Stimulated activated CD4-positive, alpha-beta T cell treated with anti-CD3 and anti-CD28 coated beads, Interleukin-1b, Interleukin-23, amount 100 ng/mL, for 48 hours (primary cell): ENCODE measurements at regions not wholly inside any gene's neighbourhood (a gene's known extent, or its start where the extent isn't known, plus 50 kb on each side); places are given as distances from the start of the nearest gene placed in this dataset.

Source experiments
- DNase-seq: peaks from one replicate; pipeline ENCODE4 v3.0.0-alpha.2; 2020

DNA sequence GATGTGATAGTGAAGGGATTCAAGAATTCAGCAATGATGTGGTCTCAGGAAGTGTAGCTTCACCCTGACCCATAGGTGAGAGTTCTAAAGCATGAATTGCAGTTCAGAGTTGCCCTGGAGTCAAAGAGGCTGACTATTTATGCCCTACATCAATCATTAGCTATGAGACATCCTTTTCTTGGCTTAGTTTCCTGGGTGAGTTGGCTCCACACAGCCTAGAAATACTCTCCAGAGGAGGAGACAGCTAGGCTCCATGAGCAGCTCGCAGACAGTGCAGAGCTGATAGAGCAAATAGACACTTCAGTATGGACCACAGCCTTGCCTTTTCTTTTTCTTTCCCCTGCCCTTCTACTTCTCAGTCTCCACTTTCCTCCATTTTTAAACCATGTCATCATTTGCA lies 1651.8 kb downstream of the MAT2B start:
- DNase-seq = no peak

GRCh38 chr5:165161204-165161603 lies 1655.8 kb downstream of the MAT2B start:
- no peak for DNase-seq

DNA sequence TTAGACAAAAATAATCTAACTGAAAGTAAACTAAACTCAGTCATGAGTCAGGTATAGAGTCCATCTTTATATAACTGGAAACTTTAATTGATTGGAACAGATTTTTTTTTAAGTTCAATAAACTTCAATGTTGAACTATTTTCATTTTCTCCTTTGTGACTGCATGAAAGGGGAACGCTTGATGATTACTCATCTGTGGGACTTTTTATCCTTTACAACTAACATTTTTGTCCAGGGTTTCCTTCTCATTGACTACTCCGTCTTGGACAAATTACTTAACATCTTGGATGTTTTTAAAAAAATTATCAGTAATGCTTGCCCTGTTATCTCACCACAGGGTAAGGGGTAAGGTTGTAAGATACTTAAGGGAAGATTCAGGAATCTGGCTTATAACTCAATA lies 1658.4 kb downstream of the MAT2B start:
- no peak for DNase-seq

- DNase-seq = no peak
Observed at GRCh38 chr5:165173651-165174050, 1668.2 kb downstream of the MAT2B start.

DNA sequence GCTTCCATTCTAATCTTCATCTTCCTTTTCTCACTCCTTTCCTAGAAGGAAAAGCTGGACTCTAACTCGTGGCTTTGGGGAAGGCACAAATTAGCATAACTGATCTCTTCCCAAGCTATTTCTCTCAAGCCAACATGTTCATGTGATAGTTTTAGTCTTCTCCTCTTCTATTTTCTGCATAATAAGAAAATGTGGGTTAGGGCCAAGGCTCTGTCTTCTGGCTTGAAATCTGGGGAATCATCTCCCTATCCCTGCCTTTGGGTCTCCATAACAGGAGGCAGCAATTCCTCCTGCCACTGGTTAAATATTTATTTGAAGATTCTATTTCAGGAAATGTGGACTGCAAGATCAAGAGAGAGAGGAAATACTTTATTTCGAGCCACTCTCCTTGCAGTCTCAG lies 1669.6 kb downstream of the MAT2B start:
- DNase-seq = no peak

GRCh38 chr5:165184183-165184582 lies 1678.8 kb downstream of the MAT2B start:
- no peak for DNase-seq

GRCh38 chr5:165185716-165186115 lies 1680.3 kb downstream of the MAT2B start:
- no peak for DNase-seq

DNA sequence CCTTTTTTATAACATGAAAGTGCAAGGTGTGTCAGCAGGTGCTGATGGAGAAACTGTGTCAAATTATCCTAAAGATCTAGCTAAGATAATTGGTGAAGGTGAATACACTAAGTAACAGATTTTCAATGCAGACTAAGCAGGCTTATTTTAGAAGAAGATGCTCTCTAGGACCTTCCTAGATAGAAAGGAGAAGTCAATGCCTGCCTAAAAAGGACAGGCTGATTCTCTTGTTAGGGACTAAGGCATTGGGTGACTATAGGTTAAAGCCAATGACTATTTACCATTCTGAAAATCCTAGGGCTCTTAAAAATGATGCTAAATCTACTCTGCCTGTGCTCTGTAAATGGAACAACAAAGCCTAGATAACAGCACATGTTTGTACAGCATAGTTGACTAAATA lies 1682.4 kb downstream of the MAT2B start:
- no peak for DNase-seq

GRCh38 chr5:165188556-165189175 lies 1683.2 kb downstream of the MAT2B start:
- DNase-seq = no peak

DNA sequence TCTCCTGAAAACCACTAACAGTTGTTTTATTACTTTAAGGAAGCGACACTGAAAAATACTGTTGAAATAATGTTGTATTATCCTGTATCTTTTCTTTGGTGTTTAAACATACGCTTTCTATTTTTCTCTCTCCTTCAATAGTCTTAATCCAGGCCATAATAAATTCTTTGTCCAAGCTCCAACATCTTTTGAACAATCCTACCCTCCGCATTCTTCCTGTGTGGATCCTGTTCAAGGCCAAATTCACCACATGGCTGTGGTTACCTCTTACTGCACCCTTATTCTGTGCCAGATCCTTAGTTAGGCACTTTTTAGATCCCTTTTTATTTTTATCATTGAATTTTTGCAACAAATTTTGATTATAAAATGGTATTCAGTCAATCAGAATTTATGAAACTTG lies 1691.5 kb downstream of the MAT2B start:
- DNase-seq = no peak

DNA sequence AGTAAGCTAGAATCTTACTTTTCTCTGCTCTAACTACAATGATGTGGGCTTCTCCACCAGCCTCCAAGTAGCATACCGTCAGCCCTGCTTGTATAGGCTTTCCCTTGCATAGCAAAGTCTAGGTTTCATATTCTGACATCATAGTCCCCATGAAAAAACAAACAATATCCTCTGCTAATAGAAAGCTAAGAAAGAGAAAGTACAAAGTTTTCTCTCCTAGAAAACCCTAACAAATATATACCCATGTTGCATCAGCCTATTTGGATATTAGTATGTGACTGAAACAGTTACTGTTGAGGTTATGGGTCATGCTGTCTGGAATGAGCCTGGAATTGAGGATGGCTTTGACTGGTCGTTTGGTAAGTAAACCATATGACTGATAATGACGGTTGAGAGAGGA lies 1696.0 kb downstream of the MAT2B start:
- no peak for DNase-seq

GRCh38 chr5:165201771-165202518 lies 1696.5 kb downstream of the MAT2B start:
- DNase-seq = no peak

DNA sequence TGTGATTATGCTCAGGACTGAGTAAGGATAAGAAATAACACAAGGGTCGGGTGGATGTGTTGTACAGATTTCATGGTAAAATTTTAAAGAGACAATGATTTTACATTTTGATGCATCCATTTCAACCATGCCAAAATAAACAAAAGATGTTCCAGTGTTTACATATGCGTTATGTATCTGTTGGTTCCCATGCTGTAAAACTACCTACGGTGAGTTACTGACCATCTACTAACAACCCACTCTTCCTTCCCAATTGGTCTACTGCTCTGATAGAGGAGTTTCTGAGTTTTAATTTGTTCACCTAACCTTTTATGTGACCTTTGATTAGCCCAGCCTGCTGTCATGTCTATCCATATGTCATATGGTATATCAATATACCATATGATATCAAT lies 1697.1 kb downstream of the MAT2B start:
- no peak for DNase-seq

DNA sequence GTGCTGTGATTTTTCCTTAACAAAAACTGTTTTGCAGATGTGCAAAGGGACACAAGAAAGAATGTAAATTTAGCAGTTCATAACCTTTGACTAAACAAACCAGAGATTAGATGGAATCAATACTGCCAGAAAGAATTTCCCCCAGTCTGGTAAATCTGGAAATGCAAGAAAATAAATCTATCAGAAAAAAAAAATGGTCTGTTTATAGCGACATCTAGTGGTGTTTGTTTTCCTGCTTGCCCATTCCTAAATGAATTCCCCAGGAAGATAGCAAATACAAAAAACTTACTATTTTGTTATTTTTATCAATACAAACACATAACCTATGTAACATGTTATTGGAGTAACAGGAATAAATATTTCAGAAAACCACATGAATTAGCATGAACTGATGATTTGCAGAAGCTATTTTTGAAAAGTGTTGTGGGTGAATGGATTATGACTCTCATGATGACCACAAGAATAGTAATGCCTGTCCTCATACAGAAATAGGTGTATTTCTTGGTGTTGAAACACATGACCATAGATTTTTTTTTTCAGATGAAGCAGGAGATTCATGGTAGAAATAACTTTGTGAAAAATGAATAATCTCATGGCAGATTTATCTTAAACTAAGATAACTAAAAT lies 1703.8 kb downstream of the MAT2B start:
- no peak for DNase-seq

- DNase-seq = no peak
Observed at GRCh38 chr5:165224366-165225045, 1719.1 kb downstream of the MAT2B start.

DNA sequence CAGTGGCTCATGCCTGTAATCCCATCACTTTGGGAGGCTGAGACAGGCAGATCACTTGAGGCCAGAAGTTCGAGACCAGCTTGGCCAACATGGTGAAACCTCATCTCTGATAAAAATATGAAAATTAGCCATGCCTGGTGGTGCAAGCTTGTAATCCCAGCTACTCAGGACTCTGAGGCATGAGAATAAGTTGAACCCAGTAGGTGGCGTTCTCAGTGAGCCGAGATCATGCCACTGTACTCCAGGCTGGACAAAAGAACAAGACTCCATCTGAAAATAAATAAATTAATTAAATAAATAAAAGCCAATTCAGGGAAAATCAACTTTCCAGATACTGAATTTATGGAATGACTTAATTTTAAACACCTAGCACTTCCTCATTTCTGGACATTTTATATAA lies 1722.1 kb downstream of the MAT2B start:
- DNase-seq = no peak

GRCh38 chr5:165228184-165228583 lies 1722.8 kb downstream of the MAT2B start:
- no peak for DNase-seq

DNA sequence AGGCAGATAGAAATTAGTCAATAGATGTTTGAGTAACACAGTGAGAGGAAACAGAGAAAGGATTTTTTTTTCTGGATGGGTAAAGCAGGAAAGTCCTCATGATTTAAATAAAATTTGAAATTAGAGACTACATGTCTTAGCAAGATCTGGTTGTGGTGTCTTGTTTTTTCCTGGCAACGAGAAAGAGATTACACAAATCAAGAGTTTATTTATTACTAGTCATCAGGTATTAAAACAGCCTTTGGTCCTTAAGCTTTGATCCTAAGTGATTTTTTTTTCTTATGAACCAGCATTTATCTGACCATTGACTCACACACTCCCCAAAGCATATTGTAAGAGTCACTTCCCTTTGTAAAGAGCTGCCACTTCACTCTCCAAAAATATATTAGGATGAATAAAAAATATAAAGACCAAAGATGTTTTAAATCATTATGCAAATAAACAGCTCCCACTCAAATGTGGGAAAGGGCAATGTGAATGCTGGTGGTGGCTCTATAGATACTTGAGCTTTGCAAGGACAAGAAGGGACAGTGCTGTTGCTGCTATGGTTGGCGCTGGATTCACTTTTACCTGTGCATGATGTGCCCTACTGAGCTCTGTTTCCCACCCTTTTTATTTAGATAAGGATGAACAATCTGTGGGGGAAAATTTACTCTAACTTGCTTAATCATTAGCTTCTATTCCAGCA lies 1726.5 kb downstream of the MAT2B start:
- no peak for DNase-seq

DNA sequence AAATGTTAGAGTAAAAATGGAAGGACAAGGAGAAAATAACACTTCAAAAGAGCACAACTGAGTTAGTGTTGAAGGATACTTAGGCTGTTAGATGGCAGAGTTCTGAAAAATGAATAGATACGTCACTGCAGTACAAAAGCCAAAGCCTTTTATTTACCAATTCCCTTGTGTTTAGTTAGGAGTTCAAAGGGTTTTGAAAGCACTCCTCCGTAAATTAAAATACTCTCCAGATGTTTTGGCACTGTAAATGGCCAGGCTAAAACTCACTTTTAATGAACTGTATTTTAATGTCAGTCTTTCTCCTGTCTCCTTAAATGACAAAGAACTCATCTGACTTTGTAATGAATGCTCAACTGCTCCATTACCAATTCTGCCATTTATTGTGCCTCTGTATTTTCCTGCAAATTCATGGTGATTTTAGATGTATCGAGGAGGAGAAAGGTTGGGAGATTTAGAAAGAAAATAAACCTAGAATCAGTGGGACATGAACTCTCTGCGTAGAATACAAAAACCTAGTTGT lies 1727.2 kb downstream of the MAT2B start:
- no peak for DNase-seq

DNA sequence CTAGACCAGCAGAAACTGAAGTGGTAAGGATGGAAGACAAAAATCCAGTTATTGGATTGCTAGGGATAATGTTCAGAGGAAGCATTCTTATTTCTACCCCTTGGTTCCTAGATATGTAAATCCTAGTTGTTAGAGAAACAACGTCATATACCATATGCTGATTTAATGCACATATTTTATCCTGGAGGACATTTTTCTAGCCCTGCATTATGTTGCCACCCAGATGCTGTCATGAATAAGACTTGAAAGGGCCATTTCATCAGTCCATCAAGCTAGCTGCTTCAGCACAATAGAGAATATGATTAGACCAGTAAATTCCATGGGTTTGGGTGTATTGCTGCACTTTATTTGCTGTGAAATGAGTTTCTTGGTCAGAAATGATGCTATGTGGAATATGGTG lies 1736.4 kb downstream of the MAT2B start:
- no peak for DNase-seq

DNA sequence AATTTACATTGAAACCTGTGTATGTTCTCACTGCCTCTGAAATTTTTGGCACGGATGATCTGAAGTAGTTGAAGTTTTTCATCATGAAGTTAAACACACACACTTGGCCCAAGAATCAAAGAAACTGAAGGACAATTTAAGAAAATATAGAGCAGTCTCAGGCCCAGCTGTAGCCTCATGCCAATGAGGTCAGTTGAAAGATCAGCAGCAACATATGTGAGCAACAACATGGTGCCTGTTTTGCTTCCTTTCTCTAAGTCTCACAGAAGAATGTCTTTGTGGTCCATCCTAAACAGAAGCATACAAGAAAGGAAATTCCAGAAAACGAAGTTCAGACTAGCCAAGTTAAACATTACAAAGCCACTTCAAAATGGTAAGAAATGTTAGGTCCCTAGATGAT lies 1737.2 kb downstream of the MAT2B start:
- DNase-seq = no peak

- no peak for DNase-seq
Observed at GRCh38 chr5:165244407-165244806, 1739.0 kb downstream of the MAT2B start.

DNA sequence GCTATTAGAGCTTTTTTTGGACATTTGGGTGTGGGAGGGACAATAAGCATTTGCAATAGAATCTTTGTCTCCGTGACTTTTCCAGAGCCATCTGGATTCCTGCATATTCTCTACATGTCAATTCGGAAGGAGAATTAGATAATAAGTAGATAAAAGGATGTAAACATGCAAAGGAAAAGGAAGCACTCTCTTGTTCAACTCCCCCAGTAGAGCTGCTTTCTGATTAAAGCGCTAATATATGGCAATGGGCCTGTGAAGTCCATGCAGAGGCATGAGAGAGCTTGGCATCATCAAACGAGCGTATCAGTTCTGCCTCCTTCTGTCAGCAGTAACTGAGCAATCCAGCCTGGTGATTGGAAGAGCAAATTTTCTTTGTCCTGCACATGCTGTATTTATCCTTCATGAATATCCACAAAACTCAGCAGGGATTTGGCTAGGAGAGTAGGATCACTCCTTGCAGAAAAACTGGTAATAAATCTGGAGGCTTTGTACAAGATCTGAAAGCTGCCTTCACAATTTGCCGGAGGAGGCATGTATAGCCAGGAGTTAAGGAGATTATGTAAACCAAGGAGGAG lies 1752.9 kb downstream of the MAT2B start:
- no peak for DNase-seq
